ENCODE measurements at regions not wholly inside any gene's neighbourhood (a gene's known extent, or its start where the extent isn't known, plus 50 kb on each side); places are given as distances from the start of the nearest gene placed in this dataset.
A peak's percentile ranks its signal among the peaks of the same experiment; 100 is the strongest.

DNA sequence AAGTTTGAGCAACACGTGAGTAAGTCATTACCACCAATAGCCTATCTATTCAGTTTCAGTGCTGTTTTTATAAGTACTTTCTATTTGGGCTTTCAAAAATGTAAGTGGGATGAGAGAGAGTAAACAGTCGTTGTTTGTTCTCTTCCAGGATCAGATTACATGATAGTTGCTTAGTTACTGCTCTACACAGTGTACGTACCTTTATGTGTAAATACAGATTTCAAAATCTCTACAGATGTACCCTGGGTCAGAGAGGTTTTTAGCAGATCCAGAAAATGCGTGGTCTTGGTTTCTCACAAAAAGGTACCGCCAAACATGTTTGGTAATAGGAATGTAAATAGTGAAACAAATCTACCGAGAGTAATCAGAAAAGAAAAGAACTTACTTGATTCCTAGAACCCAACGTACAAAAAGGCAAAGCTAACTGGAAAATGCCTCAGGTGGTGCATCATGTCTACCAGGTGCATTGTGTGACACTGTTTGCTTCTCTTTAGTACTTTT, 421.1 kb downstream of the BCKDHB start:
- 42 to 54% methylated on average over 7 of the region's 7 CpGs for WGBS, 2 donors (ENCODE audit: low coverage in 1 of 2)
- no peak overlapping the region for H3K27ac ChIP-seq
- TF ChIP-seq POLR2AphosphoS5 (IDR thresholded peaks at IDR 0.05) (no peak), EP300 (IDR thresholded peaks at IDR 0.05; ENCODE audit: low read depth) (no peak), POLR2A (IDR thresholded peaks at IDR 0.05) (no peak)
- TF ChIP-seq, protein P1, sequence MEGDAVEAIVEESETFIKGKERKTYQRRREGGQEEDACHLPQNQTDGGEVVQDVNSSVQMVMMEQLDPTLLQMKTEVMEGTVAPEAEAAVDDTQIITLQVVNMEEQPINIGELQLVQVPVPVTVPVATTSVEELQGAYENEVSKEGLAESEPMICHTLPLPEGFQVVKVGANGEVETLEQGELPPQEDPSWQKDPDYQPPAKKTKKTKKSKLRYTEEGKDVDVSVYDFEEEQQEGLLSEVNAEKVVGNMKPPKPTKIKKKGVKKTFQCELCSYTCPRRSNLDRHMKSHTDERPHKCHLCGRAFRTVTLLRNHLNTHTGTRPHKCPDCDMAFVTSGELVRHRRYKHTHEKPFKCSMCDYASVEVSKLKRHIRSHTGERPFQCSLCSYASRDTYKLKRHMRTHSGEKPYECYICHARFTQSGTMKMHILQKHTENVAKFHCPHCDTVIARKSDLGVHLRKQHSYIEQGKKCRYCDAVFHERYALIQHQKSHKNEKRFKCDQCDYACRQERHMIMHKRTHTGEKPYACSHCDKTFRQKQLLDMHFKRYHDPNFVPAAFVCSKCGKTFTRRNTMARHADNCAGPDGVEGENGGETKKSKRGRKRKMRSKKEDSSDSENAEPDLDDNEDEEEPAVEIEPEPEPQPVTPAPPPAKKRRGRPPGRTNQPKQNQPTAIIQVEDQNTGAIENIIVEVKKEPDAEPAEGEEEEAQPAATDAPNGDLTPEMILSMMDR (IDR thresholded peaks at IDR 0.05) = no peak
- H3K9me3 ChIP-seq = no peaks in the 10 kb centered on the region
- in situ Hi-C loops (cut with MboI; ENCODE audit: low pct_ligation_motif_present in 1 of 4, low pct_unique_long_range_greater_than_20kb in 1 of 4, low sequenced_read_pairs in 3 of 4) (no loop called here), intact Hi-C loops (cut with DNase I; ENCODE audit: low total_unique reads) (no loop called here)
- DNase-seq = no peak
- H3K27me3 ChIP-seq = no peaks in the 10 kb centered on the region
- no peaks in the 10 kb centered on the region for H3K36me3 ChIP-seq
- peaks cover 0 to 8% (median 3%) of the 10 kb centered on the region in 4 donors for H3K4me1 ChIP-seq
- no peak overlapping the region for H3K4me3 ChIP-seq

DNA sequence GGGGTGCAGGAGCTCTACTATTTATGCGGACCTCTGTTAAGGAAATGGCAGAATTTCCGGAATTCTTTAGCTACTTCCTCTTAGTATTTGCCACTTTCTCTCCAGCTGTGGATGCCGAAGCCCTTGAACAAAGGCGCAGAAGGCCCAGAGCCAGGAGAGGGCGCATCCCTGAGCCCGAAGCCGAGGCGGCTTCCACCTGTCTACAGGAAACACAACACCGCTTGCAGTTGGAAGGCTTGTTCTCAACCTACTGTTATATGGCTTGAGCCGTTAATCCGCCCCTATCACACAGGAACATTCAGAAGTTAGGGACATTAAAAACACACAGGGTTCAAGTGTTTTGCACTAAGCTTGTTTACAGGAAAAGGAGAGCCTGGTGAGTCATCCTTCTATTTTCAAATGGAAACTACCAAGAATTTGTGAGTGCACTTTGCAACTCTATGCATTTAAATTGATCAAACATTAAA, 417.1 kb downstream of the BCKDHB start:
- 72% methylated on average over 11 of the region's 11 CpGs; no CpG with 5 or more reads in 1 of the 2 donors for WGBS, 2 donors (ENCODE audit: low coverage in 1 of 2)
- H3K36me3 ChIP-seq = no peaks in the 10 kb centered on the region
- H3K4me3 ChIP-seq = no peak overlapping the region
- TF ChIP-seq EP300 (IDR thresholded peaks at IDR 0.05; ENCODE audit: low read depth) (no peak), POLR2AphosphoS5 (IDR thresholded peaks at IDR 0.05) (no peak), POLR2A (IDR thresholded peaks at IDR 0.05) (no peak)
- TF ChIP-seq, protein P1 (IDR thresholded peaks at IDR 0.05) = no peak
- H3K27me3 ChIP-seq = no peaks in the 10 kb centered on the region
- peak overlapping the region in 1 of 4 donors; percentile 10 for H3K27ac ChIP-seq
- no peak for DNase-seq
- intact Hi-C loops (cut with DNase I; ENCODE audit: low total_unique reads) (no loop called here), in situ Hi-C loops (cut with MboI; ENCODE audit: low pct_ligation_motif_present in 1 of 4, low pct_unique_long_range_greater_than_20kb in 1 of 4, low sequenced_read_pairs in 3 of 4) (no loop called here)
- H3K4me1 ChIP-seq = peaks cover 0 to 10% (median 3%) of the 10 kb centered on the region in 4 donors
- H3K9me3 ChIP-seq = no peaks in the 10 kb centered on the region

DNA sequence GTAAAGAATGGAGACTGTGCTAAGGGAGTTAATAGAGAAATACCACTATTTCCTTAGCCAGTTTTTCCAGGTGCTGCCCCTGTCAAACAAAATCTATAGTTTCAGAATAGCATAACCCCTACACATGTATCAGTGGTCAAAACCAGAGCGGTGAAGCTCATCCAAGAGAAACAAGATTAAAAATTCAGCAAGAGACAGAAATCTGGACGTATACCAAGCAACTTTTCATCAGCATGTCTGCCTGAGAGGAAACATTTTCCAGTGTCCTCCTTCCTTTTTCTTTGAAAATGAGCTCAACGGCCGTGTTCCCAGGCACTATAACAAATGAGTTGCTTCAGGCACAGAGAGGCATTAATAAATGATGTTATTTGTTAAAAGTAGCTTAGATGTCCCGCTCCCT, 416.5 kb downstream of the BCKDHB start:
- DNase-seq = no peak
- intact Hi-C loops (cut with DNase I; ENCODE audit: low total_unique reads) = no loop called here

DNA sequence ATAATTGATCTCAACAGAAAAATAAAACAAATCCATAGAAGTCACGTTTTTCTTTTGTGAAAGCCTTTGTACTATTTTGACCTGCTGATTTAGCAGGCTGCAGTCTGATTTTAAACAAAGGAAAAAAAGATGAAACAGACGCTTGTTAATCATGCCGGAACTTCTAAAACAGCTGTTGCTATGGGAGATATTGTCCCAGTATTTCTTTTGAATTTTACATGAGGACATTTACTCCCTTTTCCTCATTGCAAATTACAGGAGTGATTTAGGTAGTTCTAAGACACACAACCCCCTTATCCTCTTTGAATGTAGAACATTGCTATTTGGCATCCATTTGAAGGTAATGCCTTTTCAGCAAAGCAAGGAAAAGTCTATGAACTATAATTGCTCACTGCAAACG, 416.1 kb downstream of the BCKDHB start:
- Histone ChIP-seq H3K4me3 (no peak overlapping the region), H3K4me1 (peaks cover 0 to 4% (median 0%) of the 10 kb centered on the region in 4 donors), H3K27ac (peak overlapping the region in 1 of 4 donors; percentile 10), H3K27me3 (no peaks in the 10 kb centered on the region), H3K9me3 (no peaks in the 10 kb centered on the region), H3K36me3 (no peaks in the 10 kb centered on the region)
- TF ChIP-seq EP300 (IDR thresholded peaks at IDR 0.05; ENCODE audit: low read depth) = no peak
- no peak for TF ChIP-seq POLR2A (IDR thresholded peaks at IDR 0.05)
- TF ChIP-seq POLR2AphosphoS5 (IDR thresholded peaks at IDR 0.05) = no peak
- TF ChIP-seq, protein P1 (IDR thresholded peaks at IDR 0.05) = no peak
- intact Hi-C loops (cut with DNase I; ENCODE audit: low total_unique reads) (no loop called here), in situ Hi-C loops (cut with MboI; ENCODE audit: low pct_ligation_motif_present in 1 of 4, low pct_unique_long_range_greater_than_20kb in 1 of 4, low sequenced_read_pairs in 3 of 4) (no loop called here)
- no peak for DNase-seq
- 48 to 66% methylated on average over 4 of the region's 4 CpGs for WGBS, 2 donors (ENCODE audit: low coverage in 1 of 2)

More for the DNA sequence above, 416.5 kb downstream of the BCKDHB start:
- no peaks in the 10 kb centered on the region for H3K9me3 ChIP-seq
- WGBS, 2 donors (ENCODE audit: low coverage in 1 of 2) = 50 to 61% methylated on average over 5 of the region's 5 CpGs
- peaks cover 0 to 7% (median 2%) of the 10 kb centered on the region in 4 donors for H3K4me1 ChIP-seq
- H3K36me3 ChIP-seq = no peaks in the 10 kb centered on the region
- TF ChIP-seq EP300 (IDR thresholded peaks at IDR 0.05; ENCODE audit: low read depth) = no peak
- TF ChIP-seq, protein P1 (IDR thresholded peaks at IDR 0.05) = no peak
- TF ChIP-seq POLR2A (IDR thresholded peaks at IDR 0.05) = no peak
- no peak for TF ChIP-seq POLR2AphosphoS5 (IDR thresholded peaks at IDR 0.05)
- H3K27ac ChIP-seq = peak overlapping the region in 1 of 4 donors; percentile 10
- H3K4me3 ChIP-seq = no peak overlapping the region
- no peaks in the 10 kb centered on the region for H3K27me3 ChIP-seq
- in situ Hi-C loops (cut with MboI; ENCODE audit: low pct_ligation_motif_present in 1 of 4, low pct_unique_long_range_greater_than_20kb in 1 of 4, low sequenced_read_pairs in 3 of 4) = no loop called here

Data from transverse colon (tissue), 4 donors.